NCI-H460 (cell line): ENCODE measurements at regions not wholly inside any gene's neighbourhood (a gene's known extent, or its start where the extent isn't known, plus 50 kb on each side); places are given as distances from the start of the nearest gene placed in this dataset.
"Not testable (repeated sequence)": the region's sequence is repeated elsewhere in the genome, so short reads cannot be mapped to it uniquely, and the experiment has no call there.

ENCODE experiments used
- DNase-seq: peaks from one replicate; pipeline ENCODE4 v3.0.0-alpha.2; 2016; ENCODE audit warnings: low read depth; ENCODE audit errors: extremely low read depth

DNA sequence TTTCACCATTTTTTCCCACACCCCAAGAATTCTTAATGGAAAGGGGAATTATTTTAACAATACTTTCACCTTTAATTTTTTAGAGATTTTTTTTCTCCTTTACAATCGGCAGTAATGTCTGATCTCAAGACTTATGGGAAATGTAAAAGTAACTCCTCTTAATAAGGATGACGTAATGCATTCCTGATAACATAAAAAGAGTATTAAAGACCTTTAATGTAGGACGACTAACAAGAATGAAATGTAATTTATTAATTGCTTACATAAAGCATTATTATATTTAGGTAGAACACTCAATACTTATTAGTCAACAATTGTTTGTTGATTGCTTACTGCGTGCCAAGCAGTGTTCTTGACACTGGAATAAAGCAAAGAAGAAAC is 416.8 kb upstream of the NAALADL2 start:
- no peak for DNase-seq

DNA sequence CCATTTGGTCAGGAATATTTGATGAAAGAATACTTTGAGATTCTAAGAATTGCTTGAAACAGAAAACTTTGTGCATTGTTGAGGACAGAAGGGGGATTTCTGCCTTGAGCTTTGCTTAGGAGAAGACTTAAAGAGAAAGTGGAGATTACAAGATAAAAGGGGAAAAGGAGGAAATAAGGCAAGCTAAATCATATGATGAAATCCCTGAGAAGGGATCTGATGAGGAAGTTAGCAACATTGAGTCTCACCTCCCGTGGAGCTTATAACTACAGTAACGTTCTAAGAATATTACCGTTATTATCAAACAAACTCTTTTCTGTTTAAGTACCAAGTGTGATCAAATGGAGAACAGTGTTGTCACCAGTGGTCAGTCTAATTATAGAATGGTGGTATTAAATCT is 414.7 kb upstream of the NAALADL2 start:
- no peak for DNase-seq

DNA sequence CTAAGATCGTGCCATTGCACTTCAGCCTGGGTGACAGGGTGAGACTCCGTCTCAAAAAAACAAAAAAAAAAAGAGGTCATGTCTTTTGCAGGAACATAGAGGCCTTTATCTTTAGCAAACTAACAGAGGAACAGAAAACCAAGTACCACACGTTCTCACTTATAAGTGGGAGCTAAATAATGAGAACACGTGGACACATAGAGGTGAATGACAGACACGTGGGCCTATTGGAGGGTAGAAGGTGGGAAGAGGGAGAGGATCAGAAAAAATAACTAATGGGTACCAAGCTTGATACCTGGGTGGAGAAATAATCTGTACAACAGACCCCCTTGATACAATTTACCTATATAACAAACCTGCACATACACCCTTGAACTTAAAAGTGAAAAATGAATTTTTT is 401.4 kb upstream of the NAALADL2 start:
- DNase-seq = no peak

DNA sequence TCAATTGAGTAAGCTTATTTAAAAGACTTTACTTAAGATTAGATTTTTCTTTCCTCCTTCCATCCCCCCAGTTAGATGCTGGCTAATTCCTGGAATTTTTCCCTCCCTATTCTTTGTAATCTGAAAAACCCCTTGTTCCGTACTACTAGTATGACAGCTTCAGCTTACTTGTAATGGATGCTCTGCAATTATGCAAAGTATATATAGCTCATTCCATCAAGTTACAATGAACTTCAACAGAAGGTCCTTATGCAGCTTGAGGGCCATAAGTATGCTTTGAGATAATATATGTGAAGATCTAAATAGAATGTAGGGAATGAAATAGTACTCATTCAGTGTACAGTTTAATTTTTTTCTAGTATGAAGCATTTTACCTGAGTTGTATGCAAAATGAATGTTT is 398.3 kb upstream of the NAALADL2 start:
- no peak for DNase-seq

DNA sequence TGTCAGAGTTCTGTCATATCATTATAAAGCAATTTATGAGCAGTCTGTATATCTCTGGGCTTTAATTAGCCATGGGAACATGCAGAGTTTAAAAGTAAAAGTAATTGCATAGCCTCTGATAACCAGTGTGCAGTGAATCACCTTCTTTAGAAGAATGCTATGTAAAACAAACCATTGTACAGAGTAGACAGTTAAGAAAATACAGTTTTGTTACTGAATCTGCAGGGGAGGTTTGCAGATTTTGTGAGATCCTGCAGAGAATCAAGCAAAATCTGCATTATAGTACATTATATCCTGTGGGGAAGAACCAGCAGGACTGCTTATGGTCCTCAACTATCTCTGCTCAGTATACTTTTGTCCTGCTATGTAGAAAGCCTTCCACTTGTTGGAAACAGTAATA is 396.2 kb upstream of the NAALADL2 start:
- no peak for DNase-seq

DNA sequence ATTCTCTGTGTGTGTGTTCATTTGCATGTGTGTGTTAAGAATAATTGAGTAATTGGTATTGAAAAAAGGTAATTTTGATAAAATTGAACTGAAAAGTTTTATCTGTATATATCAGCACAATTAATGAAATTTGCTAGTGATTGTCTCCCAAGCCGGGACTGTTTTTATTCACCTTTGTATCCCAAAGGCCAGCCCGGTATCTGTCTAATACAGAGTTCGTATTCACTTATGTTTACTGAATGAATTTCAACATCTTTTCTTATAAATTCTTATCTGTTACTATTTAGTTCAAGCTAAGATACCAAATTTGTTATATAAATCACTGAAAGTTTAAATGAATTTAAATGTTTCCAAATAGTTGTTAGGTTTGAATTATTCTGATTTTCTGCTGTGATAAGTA is 394.0 kb upstream of the NAALADL2 start:
- DNase-seq = no peak

DNA sequence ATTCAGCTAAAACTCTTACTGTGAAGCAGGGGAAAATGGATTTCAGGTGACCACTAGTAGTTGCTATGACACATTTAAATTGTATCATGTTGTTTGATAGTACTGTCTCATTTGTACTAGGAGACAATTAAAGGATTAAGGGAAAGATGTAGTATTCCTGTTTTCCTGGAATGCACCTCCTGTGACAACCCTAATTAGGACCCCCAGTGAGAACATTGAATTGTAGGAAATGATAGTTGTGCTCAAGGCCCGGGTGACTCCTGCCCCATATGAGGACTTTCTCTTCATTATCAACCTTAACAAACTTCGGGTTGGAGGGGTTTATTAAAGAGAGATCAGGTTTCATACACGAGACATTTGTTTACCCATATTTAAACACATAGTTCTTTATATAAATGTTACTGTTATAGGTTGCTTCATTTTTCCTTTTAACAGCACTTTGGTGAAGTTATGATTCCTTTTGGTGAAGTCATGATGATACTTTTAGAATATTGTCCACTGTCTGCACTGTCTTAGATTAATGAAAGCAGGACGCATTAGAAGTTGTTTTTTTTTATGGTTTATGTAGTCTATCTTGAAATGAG is 392.6 kb upstream of the NAALADL2 start:
- DNase-seq = no peak

DNA sequence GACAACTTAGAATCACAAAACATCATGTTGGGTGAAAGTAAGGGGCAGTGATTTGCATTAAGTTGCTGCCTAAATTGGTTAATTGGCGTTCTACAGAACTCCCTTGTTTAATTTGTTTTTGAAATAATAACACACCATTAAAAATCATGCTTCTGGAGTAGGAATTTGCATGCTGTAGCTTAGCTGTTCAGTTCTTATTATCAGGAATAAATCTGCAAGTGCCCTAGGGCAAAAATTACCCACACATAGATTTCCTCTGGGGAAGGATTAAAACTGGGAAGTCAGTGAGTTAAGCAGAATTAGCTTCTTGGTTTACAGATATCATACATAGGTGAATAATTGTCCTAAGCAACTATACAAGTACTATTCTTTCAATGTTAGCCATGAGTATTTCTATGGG is 381.6 kb upstream of the NAALADL2 start:
- no peak for DNase-seq

DNA sequence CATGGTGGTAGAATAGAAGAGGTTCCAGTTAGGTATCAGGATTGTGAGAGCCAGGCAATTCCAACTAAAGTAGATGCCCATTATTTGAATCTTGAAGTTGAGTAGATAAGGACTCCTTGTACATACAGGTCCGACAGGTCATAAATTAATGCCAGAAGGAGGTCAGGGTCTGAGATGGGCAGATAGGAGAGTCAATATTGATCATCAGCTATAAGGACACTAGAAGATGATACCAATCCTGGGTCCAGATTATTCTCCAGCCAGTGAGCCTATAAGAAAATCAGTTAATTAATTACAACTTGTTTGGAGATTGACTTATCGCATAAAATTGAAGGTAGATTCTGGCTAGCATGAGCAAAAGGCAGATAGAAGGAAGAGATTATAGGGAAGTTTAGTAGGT is 378.4 kb upstream of the NAALADL2 start:
- DNase-seq = no peak

DNA sequence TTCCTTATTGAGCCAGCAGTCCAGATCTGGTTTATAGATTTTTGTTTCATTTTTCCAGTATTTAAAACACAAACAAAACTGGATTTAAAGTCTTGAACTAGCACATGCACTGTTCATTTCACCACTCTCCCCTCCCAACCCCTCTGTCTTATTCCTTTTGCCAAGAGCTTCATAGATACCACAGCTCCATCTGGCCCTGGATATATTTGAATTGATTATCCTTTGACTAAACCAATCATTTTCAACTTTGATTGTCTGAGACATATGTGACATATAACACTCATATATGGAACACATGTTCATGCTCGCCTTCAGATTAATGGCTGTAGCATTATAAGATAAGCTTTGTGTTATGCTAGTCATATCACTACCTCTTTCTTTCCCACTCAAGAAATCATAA is 376.6 kb upstream of the NAALADL2 start:
- DNase-seq = no peak

DNA sequence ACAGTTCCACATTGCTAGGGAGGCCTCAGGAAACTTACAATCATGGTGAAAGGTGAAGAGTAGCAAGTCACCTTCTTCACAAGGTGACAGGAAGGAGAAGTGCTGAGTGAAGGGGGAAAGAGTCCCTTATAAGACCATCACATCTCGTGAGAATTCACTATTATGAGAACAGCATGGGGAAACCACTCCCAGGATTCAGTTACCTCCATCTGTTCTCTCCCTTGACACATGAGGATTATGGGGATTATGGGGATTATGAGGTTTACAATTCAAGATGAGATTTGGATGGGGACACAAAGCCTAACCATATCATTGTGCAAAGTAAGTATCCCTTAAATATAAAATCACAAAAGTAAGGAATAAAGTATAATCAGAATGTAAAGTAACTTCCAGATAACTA is 375.9 kb upstream of the NAALADL2 start:
- no peak for DNase-seq

DNA sequence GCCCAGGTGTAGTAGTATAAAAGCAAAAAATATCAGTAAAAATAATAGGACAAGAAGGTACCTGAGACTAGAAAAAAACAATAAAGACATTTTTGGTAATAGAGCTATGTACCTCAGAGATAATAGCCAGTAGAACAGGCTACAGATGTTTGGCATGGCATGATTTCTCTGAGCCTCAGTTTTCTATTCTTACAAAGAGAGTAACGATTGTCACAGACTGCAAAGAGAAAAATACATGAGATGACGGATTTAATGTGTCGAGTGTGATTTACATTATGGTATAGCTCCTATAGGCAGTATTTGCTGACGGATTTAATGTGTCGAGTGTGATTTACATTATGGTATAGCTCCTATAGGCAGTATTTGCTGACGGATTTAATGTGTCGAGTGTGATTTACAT is 375.3 kb upstream of the NAALADL2 start:
- DNase-seq = not testable (repeated sequence)

DNA sequence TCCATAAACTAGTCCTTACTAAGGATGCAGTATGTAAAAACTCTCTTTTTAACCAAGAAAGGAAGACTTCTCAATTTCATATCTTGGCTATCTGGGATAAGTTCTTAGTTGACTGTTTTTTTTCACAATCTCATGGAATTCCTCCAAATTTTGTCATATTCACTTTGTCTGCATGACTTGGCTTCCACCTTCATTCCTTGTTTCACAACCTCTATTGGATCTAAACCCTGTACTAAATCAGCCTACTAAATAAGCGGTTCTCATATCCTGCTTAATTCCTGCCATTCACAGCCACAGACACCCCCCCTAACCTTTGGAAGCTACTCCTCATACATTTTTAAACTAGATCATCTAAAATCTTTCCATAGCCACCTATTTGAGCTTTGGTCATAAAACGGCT is 370.6 kb upstream of the NAALADL2 start:
- DNase-seq = no peak

DNA sequence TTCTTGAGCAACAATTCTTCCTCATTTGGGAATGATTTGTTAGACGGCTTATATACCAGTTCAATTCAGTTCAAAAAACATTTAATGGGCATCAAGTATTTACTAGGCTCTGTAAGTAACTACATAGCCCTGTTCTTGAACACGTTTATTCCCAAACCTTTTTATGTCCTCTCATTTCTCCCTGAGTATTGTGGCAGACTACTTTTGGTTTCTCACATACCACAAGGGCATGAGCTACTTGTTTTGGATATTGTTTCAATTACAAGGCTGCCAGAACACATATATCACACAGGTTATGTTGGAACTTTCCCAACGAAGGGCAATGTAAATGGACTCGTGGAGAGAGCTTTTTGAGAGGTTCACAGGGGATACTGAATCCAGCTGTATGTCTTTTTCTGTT is 363.8 kb upstream of the NAALADL2 start:
- DNase-seq = no peak

DNA sequence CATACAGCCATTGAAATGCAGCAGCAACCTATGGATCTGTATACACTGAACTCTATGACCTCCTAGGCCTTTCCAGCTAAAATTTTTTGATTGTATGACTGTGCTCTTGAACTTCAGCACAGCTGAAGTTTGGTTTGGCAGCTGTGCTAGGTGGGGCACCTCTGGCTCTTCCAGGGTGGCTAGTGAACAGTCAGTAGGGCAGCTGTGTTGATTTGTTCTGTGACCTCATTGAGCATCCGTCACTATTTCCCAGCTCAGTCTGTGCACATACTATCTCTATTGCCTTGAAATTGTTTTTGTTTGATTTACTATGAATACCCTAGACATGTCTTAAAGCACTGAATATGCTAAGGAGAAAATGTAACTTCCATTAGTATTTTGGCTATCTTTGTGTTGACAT is 363.2 kb upstream of the NAALADL2 start:
- no peak for DNase-seq

DNA sequence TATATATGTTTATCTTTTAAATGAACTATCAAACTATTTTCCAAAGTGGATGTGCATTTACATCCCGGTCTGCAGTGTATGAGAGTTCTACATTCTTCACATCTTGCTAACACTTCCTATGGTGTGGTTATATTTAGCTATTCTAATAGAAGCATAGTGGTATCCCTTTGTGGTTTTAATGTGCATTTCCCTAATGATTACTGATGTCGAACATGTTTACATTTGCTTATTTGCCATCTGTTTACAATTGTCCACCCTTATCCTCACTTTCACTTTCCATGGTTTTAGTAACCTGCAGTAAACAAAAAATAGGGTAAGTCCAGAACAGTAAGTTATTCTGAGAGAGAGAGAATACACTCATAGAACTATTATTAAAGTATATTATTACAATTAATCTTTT is 360.5 kb upstream of the NAALADL2 start:
- no peak for DNase-seq

DNA sequence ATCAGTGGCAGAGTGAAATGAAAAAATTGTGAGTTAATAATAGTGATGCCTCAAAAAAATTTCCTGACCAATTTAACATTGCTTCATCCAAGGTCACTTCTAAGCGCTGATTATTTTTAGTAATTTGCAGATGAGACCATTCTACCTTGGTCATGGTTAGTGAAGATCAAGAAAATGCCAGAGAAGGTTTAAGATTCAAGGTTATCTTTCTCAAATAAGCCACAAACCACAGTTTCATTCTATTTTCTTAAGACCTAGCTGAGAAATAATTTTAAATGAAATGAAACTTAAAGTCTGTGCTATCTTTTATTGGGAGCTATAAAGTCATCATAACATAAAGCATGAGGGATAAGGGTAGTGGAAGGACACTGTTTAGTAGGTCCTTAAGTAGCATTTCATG is 353.9 kb upstream of the NAALADL2 start:
- no peak for DNase-seq

DNA sequence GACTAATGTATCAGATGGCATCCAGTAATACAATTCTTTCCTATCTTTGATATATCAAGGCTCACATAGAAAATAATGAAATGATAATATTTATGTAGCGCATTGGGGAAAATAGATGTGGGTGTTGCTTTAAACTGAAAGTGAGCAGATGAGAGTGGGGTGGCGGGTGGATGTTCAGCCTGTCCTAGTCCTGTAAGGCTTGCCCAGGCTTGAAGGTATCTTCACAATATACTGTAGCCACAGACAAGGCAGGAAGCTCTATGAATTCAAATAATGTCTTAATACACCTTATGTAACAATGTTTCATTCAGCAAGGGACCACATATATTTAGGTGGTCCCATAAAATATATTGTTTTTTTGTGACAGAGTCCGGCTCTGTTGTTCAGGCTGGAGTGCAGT is 334.9 kb upstream of the NAALADL2 start:
- DNase-seq = no peak

DNA sequence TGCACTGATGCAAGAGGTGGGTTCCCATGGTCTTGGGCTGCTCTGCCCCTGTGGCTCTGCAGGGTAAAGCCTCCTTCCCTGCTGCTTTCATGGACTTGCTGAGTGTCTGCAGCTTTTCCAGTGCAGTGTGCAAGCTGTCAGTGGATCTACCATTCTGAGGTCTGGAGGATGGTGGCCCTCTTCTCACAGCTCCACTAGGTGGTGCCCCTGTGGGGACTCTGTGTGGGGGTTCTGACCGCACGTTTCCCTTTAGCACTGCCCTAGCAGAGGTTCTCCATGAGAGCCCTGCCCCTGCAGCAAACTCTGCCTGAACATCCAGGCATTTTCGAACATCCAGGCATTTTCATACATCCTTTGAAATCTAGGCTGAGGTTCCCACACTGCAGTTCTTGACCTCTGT is 329.8 kb upstream of the NAALADL2 start:
- no peak for DNase-seq

DNA sequence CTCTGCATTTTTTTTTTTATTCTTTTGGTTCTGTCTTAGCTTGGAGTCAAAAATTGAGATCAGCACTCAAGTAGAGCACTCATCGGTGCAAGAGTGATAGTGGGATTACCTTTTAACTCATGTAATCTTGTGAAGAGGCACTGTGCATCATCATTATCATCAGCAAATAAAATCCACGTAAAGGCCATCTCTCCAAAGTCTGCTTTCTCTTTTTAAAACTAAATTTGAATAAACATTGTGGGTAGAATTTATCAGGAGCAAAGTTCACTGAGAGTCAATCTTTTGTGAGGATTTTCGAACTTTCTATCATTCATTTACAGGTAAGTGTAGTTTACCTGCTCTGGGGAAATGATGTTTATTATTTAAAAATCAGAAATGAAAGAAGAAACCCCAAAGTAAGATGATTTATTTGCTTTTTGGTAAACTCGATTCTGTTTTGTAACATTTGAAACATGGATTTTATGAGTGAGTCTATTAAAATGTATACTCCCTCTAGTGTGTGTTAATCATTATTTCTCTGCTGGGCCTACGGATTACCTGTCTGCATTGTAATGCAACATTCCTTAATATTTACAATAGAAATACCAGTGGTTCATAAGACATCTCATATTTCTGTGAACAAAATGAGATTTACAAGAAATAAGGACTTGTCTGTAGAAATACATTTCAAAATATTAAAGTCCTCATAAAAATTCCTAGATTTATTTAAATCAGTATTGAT is 327.7 kb upstream of the NAALADL2 start:
- DNase-seq = no peak

DNA sequence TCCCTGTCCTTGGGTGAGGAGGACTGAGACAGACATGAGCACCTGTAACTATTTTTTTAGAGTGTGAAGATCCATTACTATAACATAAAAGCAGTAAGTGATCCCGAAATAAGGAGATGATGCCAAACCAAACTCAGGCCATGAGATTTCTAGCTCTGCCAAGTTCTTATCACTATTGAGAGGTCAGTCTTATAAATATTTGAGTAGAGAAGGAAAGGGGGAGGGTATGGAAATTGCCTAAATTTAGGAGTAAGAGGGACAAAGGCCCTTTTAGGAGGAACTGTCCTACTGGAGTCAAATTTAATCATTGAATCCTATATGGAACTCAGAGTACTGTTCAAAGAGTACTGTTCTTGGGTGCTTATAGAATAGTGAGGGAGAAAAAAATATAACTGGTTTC is 326.9 kb upstream of the NAALADL2 start:
- DNase-seq = no peak

DNA sequence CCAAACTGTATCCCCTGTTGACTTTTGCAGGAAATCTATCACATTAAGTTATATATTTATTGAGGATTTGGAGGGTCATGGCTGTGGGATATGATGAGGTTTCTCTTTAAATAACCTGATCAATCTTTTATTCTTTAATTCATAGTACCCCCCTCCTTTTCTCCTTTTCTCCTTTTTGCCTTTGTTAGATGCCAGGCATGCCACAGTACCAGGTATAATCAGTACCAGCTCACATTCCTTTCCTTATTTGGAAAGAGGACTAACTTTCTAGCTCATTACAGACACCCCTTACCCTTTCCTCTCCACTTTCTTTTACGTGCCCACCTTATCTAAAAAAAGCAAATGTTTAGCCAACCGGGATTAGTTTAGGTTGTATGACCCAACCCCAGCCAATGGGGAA is 326.4 kb upstream of the NAALADL2 start:
- no peak for DNase-seq

DNA sequence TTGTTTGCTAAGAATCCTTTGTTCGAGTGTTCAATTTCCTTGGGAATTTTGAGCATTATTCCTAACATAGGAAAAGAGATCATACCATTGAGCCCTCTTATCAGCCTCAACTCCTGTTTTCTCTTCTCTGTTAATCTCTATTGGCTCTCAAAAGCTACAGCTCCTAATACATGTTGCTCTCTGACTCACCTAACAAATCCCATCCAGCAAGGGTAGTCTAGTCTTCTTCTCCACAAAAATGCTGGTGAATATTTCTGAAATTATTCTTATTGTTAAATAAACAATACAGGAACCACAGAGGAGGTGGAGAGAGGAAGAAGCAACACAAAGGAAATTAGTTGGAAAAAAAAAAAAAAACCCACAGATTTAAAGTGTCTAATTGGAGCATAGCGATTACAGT is 325.8 kb upstream of the NAALADL2 start:
- no peak for DNase-seq
